Tibial nerve (tissue), 3 donors: ENCODE measurements at regions not wholly inside any gene's neighbourhood (a gene's known extent, or its start where the extent isn't known, plus 50 kb on each side); places are given as distances from the start of the nearest gene placed in this dataset.

ENCODE experiments used
- CTCF ChIP-seq, 5 experiments: fragments of 200-600 bp in 3 of 5; fragments of 450-650 bp in 2 of 5; sonication (generic) in 3 of 5; IDR thresholded peaks; one replicate each; pipeline ENCODE4 v1.5.1; 2016 to 2019; ENCODE audit warnings: antibody characterized with exemption in 5 of 5, mild to moderate bottlenecking in 3 of 5, moderate library complexity in 2 of 5
- POLR2A ChIP-seq, 2 donors: fragments of 450-650 bp; IDR thresholded peaks; one replicate each; pipeline ENCODE4 v1.6.1; 2017; ENCODE audit warnings: antibody characterized with exemption in 2 of 2, mild to moderate bottlenecking in 2 of 2, moderate library complexity in 2 of 2

- TF ChIP-seq CTCF (IDR thresholded peaks at IDR 0.05) (no peak), POLR2A (IDR thresholded peaks at IDR 0.05) (no peak)
Observed at GRCh38 chr7:67610897-67611296, 614.3 kb downstream of the TYW1 start.
